ENCODE measurements at regions not wholly inside any gene's neighbourhood (a gene's known extent, or its start where the extent isn't known, plus 50 kb on each side); places are given as distances from the start of the nearest gene placed in this dataset.

- DNase-seq: no peak
Measured at GRCh38 chr5:174338185-174339010, 292.9 kb downstream of the NSG2 start.

GRCh38 chr5:174339130-174339529 lies 293.6 kb downstream of the NSG2 start:
- no peak for DNase-seq

GRCh38 chr5:174340226-174340625 lies 294.7 kb downstream of the NSG2 start:
- no peak for DNase-seq

GRCh38 chr5:174342696-174343095 lies 297.2 kb downstream of the NSG2 start:
- no peak for DNase-seq

GRCh38 chr5:174343826-174344225 lies 298.3 kb downstream of the NSG2 start:
- no peak for DNase-seq

- no peak for DNase-seq
Measured at GRCh38 chr5:174344335-174344734, 298.8 kb downstream of the NSG2 start.

GRCh38 chr5:174347183-174347582 lies 301.7 kb downstream of the NSG2 start:
- DNase-seq: no peak

- no peak for DNase-seq
Measured at GRCh38 chr5:174348311-174348981, 302.9 kb downstream of the NSG2 start.

GRCh38 chr5:174352681-174353080 lies 307.2 kb downstream of the NSG2 start:
- no peak for DNase-seq

- no peak for DNase-seq
Measured at GRCh38 chr5:174354571-174354970, 309.1 kb downstream of the NSG2 start.

GRCh38 chr5:174355208-174355612 lies 309.7 kb downstream of the NSG2 start:
- no peak for DNase-seq

- DNase-seq: no peak
Measured at GRCh38 chr5:174355995-174356394, 310.5 kb downstream of the NSG2 start.

GRCh38 chr5:174356536-174356935 lies 311.0 kb downstream of the NSG2 start:
- no peak for DNase-seq

GRCh38 chr5:174358276-174358675 lies 312.8 kb downstream of the NSG2 start:
- no peak for DNase-seq

- no peak for DNase-seq
Measured at GRCh38 chr5:174359071-174359470, 313.6 kb downstream of the NSG2 start.

- DNase-seq: no peak
Measured at GRCh38 chr5:174362514-174362913, 317.0 kb downstream of the NSG2 start.

- no peak for DNase-seq
Measured at GRCh38 chr5:174363934-174364333, 318.4 kb downstream of the NSG2 start.

- DNase-seq: no peak
Measured at GRCh38 chr5:174364676-174365075, 319.2 kb downstream of the NSG2 start.

- no peak for DNase-seq
Measured at GRCh38 chr5:174371600-174372094, 326.1 kb downstream of the NSG2 start.

- DNase-seq: no peak
Measured at GRCh38 chr5:174374206-174374605, 328.7 kb downstream of the NSG2 start.

GRCh38 chr5:174376056-174376455 lies 330.6 kb downstream of the NSG2 start:
- DNase-seq: no peak

GRCh38 chr5:174376726-174377373 lies 331.3 kb downstream of the NSG2 start:
- DNase-seq: no peak

GRCh38 chr5:174378121-174378874 lies 332.8 kb downstream of the NSG2 start:
- DNase-seq: no peak
